DMS53 (cell line): ENCODE measurements at regions not wholly inside any gene's neighbourhood (a gene's known extent, or its start where the extent isn't known, plus 50 kb on each side); places are given as distances from the start of the nearest gene placed in this dataset.
"Not testable (repeated sequence)": the region's sequence is repeated elsewhere in the genome, so short reads cannot be mapped to it uniquely, and the experiment has no call there.

ENCODE experiments used
- DNase-seq: peaks from one replicate; lab custom pipeline; 2025; lab: John Stamatoyannopoulos, UW

DNA sequence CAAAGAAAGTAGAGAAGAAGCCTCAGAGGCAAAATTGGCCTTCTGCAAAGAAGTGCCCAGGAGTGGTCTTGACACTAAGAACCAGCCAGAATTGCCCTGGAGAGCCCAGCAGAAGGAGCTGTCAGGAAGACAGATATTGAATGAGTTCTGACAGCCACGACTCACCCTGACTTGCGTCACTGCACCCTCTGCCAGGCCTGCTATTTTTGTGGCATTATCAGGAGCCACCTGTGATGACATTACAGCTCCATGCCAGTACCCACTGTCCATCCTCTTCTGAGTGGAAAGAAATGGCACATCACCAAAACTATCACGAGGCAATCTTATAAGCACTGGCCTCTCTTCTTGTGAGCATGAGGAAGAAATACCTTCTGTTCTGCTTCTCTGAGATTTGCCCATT lies 67.7 kb downstream of the SMIM20 start:
- no peak for DNase-seq

- no peak for DNase-seq
Observed at GRCh38 chr4:25982962-25983361, 68.9 kb downstream of the SMIM20 start.

- no peak for DNase-seq
Observed at GRCh38 chr4:25984266-25984665, 70.2 kb downstream of the SMIM20 start.

- DNase-seq, result no peak
Observed at GRCh38 chr4:25984796-25985195, 70.8 kb downstream of the SMIM20 start.

GRCh38 chr4:25986807-25987206 lies 72.8 kb downstream of the SMIM20 start:
- no peak for DNase-seq

DNA sequence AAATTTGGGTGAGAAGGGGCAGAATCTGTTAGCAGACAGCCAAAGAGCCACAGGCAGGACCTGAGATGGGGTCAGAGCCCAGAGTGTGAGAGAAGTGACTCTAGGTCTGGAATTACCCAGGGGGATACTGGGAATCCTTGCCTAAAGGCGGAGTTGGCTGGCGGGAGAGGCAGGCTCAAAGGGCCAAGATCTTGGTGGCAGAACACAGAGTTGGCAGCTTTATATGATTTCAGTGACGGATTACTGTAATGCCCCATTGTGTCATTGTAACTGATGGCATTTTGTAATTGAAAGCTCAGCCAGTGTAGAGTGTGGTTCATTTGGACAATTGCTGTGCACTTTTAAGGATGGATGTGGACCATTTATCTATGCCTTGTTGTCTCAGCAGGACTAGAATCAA lies 77.3 kb downstream of the SMIM20 start:
- DNase-seq, result no peak

GRCh38 chr4:25993395-25994185 lies 79.6 kb downstream of the SMIM20 start:
- peak; percentile 56 for DNase-seq

DNA sequence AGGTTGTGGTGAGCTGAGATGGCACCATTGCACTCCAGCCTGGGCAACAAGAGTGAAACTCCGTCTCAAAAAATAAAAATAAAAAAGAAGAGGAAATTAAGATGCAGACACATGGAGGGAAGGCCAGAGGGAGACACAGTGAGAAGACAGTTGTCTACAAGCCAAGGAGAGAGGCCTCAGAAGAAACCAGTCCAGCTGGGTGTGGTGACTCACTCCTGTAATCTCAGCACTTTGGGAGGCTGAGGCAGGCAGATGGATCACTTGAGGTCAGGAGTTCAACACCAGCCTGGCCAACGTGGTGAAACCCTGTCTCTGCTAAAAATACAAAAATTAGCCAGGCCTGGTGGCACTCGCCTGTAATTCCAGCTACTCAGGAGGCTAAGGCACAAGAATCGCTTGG lies 80.6 kb downstream of the SMIM20 start:
- not testable (repeated sequence) for DNase-seq

GRCh38 chr4:26000274-26000950 lies 86.4 kb downstream of the SMIM20 start:
- peak; percentile 30 for DNase-seq

DNA sequence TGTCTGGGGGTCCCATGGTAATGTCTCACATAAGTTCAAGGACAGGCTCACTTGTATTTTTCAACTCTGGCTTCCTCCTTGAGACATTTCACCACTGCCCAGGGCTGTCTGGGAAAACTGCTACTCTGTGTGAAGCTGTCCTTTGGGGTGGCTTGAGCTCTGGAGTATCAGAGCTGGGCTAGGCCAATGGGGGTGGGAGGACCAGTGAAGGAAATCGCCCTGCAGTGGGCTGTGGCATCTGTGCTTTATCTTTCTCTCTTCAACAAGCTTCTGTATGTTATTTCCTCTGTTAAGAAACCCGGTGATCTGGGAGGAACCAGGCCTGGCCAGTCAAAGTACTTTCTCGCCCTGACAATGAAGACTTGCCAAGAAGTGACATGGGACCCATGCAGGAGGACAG lies 87.4 kb downstream of the SMIM20 start:
- DNase-seq, result no peak

GRCh38 chr4:26001816-26002215 lies 87.8 kb downstream of the SMIM20 start:
- no peak for DNase-seq

DNA sequence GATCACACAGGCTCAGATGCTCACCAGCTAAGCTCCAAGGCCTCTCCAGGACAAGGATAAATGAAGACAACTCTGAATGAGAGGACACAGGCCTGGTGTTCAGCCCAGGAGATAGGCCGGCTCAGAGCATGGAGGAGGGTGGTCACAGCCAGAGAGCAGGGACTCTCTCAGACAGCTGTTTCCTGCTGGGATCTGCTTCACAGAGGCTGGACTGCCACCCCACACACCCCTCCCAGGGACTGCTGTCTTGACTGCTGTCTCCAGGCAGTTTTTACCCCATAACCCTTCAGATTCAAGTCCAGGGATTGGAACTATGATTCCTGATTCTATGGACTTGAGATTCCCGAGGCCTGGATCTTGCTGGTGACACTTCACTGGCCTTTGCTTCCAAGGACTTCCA lies 89.0 kb downstream of the SMIM20 start:
- DNase-seq, result no peak

GRCh38 chr4:26004290-26004689 lies 90.3 kb downstream of the SMIM20 start:
- no peak for DNase-seq

- DNase-seq, result no peak
Observed at GRCh38 chr4:26005764-26006163, 91.7 kb downstream of the SMIM20 start.

DNA sequence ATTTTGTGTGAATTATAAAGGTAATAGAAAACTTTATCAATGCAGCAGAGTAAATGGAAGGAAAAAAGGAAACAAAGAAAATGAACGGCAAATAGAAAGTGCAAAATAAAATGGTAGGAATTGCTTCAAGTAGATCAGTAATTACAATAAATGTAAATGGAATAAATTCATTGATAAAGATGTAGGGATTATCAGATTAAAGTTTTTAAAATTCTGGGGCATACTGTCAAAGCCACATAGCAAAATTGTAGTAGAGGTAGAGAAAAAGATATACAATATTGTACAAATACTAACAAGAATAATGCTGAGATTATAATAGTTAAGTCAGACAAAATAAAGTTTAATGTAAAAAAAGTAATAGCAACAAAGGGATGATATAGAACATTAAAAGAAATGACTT lies 94.7 kb downstream of the SMIM20 start:
- no peak for DNase-seq

- DNase-seq, result no peak
Observed at GRCh38 chr4:26009502-26009901, 95.5 kb downstream of the SMIM20 start.

DNA sequence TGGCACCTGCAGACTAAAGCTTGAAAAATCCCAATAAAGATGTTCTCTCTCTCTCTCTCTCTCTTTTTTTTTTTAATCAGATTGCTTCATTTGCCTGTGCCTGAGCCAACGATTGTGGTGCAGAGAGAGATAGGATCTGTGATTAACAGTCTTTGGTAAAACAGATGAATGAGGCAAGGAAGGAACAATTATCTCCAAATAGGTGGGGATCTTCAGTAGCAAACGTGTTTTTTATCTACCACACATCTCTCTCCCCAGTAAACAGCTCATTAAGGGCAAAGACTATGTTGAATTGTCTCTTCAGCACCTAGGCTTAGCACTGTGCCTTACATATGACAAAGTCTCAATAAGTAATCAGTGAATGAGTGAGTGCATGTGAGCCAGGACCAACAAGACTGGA lies 96.3 kb downstream of the SMIM20 start:
- no peak for DNase-seq

GRCh38 chr4:26013629-26014028 lies 99.6 kb downstream of the SMIM20 start:
- DNase-seq, result no peak

- no peak for DNase-seq
Observed at GRCh38 chr4:26015133-26015651, 101.2 kb downstream of the SMIM20 start.

DNA sequence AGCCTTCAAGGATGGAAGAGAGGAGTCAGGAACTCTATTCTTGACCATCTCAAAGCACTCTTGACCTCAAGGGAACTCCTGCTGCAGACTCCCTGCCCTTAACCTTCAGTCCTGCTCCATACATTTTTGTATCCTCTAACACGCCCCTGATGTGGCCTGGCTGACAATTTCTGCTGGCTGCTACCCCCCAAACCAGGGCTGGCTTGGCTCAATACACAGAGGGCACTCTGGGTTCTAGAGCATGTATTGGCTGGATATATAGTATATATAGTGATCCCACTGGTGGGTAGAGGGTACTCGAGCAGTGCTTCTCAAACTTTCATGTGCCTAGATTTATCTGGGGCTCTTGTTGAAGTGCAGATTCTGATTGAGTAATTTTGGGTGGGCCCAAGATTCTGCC lies 101.9 kb downstream of the SMIM20 start:
- DNase-seq, result no peak

DNA sequence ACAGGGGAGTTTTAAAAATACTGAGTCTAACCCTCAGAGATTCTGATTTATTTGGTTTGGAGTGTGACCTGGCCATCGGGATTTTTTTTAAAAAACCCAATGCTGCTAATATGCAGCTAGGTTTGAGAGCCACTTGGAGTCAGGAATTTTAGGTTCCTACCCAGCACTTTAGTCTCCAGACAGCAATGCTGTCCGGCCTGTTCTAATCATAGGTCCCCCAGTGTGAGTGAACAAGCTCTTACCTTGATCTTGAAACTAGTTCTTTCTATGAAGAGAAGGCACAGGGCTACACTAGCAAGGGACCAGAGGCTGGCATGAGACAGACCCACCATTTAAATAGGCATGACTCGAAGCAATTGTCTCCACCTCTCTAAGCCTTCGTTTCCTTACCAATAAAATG lies 103.5 kb downstream of the SMIM20 start:
- DNase-seq, result no peak

DNA sequence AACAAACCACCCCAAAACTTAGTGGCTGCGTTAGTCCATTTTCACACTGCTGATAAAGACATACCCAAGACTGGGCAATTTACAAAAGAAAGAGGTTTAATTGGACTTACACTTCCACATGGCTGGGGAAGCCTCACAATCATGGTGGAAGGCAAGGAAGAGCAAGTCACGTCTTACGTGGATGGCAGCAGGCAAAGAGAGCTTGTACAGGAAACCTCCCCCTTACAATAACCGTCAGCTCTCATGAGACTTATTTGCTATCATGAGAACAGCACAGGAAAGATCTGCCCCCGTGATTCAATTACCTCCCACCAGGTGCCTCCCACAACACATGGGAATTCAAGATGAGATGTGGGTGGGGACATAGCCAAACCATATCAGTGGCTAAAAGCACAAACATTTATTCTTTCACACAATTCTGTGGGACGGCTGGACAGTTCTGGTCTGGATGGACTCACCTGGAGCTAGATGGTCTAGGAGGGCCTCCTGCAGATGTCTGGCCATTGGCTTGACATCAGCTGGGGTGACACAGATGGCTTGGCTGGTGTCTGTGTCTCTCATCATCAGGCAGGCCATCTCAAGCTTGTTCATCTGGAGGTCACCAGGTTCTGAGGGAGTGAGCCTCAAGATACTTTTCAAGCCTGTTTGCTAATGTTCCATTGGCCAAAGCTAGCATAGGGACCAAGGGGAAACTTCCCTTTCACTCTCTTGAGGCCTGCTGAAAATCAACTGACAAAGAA lies 104.1 kb downstream of the SMIM20 start:
- not testable (repeated sequence) for DNase-seq
